Body of pancreas (tissue), 4 donors: ENCODE measurements at regions not wholly inside any gene's neighbourhood (a gene's known extent, or its start where the extent isn't known, plus 50 kb on each side); places are given as distances from the start of the nearest gene placed in this dataset.

Experiments used
- CTCF ChIP-seq, 7 experiments: fragments of 450-650 bp in 4 of 7; fragments of 200-600 bp in 3 of 7; sonication (generic) in 3 of 7; IDR thresholded peaks; one replicate each; pipeline ENCODE4 v1.5.1; 2016 to 2019; ENCODE audit warnings: antibody characterized with exemption in 7 of 7
- POLR2A ChIP-seq, 3 donors: fragments of 450-650 bp; IDR thresholded peaks; one replicate each; pipeline ENCODE4 v1.6.1; 2016; ENCODE audit warnings: antibody characterized with exemption in 3 of 3, mild to moderate bottlenecking in 2 of 3

- TF ChIP-seq CTCF (IDR thresholded peaks at IDR 0.05) (no peak), POLR2A (IDR thresholded peaks at IDR 0.05) (no peak)
These were observed 89.0 kb upstream of the MLN start for GRCh38 chr6:33892581-33893346.
